ENCODE measurements at regions not wholly inside any gene's neighbourhood (a gene's known extent, or its start where the extent isn't known, plus 50 kb on each side); places are given as distances from the start of the nearest gene placed in this dataset.

DNA sequence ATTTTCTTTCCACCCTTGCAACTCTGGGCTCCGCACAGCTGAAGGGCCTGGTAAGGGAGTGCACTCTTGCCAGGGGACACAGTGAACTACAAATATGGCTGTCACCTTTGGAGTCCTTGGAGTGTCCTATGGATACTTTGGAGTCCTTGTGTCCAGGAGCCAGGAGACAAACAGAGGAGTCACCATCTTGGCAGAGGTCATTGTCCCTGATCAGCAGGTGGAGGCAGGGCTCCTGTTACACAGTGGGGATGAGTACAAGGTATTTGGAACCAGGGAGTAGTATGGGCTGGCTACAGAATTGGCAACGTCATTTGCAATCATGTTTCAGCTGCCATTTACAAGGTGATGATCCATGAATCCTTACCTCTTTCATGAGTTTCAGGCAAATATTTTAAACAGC lies 132.5 kb downstream of the FAM161A start:
- DNase-seq: no peak

GRCh38 chr2:61720911-61721310 lies 132.9 kb downstream of the FAM161A start:
- no peak for DNase-seq

DNA sequence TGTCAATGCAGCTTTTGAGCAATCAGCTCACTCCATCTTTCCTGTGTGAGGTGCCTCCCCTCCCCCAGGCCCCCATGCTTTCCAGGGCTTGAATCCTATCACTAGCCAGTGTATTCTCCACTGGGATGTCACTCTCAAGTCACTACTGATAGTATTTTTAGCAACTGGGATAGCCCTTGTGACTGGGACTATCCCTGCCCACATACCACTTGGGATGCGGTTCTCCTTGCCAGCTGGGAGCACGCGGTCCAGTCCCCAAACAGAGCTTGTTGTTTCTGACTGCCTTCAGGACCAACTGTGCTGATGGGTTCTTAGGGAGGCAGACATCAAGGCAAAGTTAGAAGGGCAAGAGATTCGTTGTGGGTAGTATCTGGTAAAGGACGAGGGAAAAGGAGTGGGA lies 134.9 kb downstream of the FAM161A start:
- no peak for DNase-seq

- no peak for DNase-seq
These were observed 138.4 kb downstream of the FAM161A start for GRCh38 chr2:61715506-61715905.

GRCh38 chr2:61714210-61714609 lies 139.7 kb downstream of the FAM161A start:
- no peak for DNase-seq

DNA sequence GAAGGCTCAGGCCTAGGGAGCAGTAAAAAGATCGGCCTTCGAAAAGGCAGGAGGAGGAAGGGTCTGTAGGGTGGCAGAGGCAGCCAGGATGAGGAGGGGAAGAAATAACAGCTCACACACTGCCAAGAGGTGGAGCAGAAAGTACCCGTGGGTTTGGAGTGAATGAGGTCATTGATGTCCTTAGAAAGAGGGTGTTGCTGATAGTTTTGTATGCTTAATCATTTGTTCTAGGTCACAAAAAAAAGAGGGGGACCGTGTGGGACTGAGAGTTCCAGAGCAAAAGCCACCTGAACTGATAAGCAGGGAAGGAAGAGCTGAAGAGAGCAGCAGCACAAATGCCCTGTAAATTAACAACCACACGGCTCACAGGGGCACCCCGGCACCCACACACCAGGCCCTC lies 140.4 kb downstream of the FAM161A start:
- DNase-seq: no peak

DNA sequence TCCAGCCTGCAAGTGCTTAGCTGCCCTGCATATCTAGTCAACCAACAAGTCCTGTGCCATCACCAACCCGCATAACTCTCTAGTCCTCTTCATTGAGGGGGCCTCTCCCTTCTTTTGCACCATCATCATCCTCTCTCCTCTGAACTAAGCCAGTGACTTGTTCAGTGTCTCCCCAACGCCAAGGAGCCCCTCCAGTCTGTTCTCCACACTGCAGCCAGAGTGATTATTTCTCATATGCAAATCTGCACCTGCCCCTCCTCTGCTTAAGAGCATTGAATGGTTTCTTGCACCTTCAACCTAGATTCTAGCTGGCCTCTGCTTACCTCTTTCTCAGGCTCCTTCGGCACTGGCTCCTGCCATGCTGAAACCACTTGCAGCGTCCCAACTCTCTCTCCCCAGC lies 141.8 kb downstream of the FAM161A start:
- no peak for DNase-seq

- no peak for DNase-seq
These were observed 143.1 kb downstream of the FAM161A start for GRCh38 chr2:61710711-61711110.

DNA sequence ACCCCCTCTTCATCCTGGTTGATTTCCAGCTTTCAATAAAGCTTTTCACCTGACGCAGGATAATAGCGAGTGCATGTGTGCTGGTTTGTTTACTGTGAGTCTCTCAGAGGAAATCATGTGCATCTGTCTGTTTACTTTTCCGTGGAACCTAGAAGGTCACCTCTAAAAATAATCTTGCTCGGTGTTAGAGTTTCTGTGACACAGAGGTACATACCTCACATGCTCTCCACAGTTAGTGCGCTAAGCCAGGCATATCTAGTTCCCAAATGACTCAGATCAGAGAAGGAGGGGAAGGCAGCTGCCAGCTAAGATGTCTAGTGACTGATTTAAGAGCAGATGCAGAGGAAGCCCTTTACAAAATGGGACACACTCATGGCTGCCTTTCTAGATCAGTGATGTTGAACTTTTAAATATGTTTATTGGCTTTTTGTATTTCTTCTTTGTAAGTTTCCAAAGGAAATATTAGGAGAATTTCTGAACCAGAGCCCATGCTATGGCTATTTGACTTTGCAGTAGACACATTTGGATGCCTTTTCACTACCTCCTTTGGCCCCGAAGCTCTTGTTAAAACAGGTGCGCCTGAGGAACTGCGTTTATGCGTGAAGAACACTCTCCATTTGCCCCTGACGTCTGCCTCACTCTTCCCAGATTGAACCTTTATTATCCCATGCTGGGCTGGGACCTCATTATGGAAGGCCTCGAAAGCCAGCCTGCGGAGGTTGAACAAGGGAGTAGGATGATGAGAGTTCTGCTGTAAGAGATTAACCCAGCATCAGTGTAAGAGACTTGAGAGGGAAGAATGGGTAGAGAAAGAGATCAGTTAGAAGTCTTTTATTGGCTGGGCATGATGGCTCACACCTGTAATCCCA lies 145.6 kb downstream of the FAM161A start:
- DNase-seq: peak; percentile 9

DNA sequence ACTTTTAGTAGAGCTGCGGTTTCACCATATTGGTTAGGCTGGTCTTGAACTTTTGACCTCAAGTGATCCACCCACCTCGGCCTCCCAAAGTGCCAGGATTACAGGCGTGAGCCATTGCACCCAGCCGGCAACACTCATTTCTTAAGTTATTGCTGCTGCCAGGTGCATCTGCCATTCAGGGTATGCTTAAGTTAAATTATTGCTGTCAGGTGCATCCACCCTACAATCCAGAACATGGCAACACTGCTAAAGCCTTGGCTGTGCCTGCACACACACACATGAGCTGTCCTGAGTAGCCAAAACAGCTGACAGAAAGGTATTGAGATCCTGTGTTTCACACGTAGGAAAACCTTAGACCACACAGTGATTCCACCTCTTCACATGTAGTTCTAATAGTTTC lies 148.2 kb downstream of the FAM161A start:
- DNase-seq: no peak

DNA sequence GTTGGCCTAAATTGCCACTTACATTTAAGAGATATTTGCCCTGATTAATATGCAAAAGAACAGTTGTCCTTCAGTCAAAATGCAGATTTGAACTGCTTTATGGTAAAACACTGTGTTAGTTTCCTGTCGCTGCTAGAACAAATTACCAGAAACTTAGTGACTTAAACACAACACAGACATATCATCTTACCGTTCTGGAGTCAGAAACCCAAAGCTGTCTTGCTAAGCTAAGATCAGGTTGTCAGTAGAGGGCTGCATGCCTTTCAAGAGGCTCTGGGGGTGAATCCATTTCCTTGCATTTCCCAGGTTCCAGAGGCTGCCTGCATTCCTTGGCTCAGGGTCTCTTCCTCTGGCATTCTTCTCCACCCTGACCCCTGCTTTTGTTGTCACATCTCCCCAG lies 149.5 kb downstream of the FAM161A start:
- no peak for DNase-seq

DNA sequence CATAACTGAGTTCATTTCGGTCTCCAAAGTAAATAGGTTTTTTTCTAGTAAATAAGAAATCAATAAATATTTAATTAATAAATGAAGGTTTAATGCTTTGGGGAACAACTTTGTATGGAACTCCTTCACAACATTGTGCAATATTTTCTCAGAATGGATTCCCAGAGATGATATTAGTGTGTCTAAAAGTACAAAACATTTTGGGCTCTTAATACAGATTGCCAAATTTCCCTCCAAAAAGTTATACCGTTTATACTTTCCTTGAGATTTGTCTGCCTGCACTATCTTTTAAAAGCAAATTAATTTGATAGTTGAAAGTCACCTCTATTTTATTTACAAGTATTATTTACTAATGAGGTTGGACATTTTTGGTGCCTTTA lies 151.8 kb downstream of the FAM161A start:
- no peak for DNase-seq

DNA sequence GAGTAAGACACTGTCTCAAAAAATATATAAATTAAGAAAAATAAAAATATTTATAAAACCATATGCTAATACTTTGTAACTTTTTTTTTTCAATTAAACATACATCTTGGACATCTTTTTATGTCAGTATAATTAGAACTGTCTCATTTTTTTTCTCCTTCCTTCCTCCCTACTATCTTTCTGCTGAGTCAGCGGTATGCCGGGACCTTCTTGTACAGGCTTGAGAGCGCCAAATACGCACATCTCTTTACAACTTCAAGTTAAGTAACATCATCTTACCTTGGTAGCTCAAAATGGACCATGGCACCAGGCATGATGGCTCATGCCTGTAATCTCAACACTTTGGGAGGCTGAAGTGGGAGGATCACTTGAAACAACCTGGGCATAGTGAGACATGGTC lies 153.4 kb downstream of the FAM161A start:
- DNase-seq: no peak

GRCh38 chr2:61694312-61695274 lies 156.4 kb upstream of the XPO1 start:
- DNase-seq: peak; percentile 90

DNA sequence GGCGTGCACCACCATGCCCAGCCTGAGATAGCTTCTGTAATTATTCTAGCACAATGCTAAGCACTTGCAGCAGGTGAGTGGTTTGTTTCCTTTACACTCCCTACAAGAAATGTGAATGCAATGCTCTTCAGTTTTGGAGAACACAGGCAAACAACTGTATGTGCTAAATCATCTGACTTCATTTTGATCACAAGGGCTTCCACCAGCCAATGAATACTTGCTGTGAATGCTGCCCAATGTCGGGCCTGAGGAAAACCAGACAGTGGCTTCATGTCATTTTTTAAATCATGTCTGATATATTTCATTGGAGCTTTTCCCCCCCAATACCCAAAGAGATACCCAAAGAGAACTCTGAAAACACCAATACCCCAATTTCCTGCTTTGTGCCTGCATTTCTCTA lies 155.6 kb upstream of the XPO1 start:
- DNase-seq: no peak

GRCh38 chr2:61690078-61690596 lies 152.0 kb upstream of the XPO1 start:
- DNase-seq: no peak

- DNase-seq: no peak
These were observed 151.4 kb upstream of the XPO1 start for GRCh38 chr2:61689568-61689967.

DNA sequence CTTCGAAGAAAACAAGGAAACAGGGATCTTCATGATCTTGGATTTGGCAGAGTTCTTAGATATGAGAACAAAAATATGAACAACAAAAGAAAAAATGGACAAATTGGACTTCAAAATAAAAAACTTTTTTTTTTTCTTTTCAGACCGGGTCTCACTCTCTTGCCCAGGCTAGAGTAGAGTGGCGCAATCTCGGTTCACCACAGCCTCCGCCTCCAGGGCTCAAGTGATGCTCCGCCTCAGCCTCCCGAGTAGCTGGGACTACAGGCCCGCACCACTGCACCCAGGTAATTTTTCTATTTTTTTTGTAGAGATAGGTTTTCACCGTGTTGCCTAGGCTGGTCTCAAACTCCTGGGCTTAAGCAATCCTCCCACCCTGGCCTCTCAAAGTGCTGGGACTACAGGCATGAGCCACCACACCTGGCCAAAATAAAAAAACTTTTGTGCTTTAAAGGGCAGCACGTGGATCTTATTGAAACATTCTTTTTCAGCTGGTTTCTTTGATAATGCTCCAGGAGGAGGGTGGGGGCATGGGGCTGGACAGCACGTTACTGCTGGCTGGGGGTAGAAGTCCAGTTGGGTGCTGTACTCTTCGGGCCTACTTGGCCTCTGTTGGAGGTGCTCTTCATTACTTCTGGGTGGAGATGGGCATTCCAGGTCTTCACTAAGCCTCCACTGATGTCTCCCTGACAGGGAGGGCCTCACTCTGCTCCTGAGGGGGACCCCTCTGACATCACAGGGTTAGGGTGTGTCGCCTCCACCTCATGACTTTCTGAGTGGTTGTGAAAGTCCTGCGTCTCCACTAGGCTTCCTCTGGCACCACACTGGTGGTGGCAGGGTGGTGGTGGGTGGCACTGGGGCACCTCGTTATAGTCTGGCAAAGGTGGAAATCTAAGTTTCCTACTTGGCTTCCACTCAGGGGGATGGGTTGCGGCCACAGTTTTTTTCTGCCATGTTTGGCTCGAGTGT lies 150.5 kb upstream of the XPO1 start:
- DNase-seq: no peak

DNA sequence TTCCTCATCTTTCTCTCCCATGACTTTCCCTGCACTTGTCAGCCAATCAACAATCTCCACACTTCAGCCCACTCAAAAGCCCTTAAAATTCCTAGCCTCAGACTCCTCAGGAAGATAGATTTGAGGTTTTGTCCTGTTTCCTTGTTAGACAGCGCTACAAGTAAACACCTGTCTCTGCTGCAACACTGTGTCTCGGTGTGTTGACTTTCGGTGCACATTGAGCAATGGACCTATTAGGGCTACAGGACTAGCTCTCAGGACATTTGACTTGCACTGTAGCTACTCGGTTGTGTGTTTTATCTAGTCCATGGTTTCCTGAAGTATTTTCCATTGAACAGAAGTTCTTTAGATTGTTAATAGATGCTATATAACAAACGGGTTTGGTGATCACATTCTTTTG lies 140.9 kb upstream of the XPO1 start:
- no peak for DNase-seq

DNA sequence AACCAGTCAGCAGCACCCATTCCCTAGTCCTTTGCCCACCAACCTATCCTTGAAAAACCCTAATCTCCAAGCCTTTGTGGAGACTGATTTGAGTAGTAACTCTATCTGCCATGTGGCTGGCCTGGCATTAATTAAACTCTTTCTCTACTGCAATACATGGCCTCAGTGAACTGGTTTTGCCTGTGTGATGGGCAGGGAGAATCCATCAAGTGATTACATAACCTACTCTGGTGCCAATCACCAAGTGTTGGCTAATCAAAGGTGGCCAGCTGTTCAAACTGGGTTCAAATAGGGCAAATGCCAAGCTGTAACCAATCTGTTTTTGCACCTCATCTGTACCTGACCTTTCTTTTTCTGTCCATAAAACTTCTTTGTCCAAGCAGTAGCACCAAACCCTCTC lies 139.8 kb upstream of the XPO1 start:
- no peak for DNase-seq

DNA sequence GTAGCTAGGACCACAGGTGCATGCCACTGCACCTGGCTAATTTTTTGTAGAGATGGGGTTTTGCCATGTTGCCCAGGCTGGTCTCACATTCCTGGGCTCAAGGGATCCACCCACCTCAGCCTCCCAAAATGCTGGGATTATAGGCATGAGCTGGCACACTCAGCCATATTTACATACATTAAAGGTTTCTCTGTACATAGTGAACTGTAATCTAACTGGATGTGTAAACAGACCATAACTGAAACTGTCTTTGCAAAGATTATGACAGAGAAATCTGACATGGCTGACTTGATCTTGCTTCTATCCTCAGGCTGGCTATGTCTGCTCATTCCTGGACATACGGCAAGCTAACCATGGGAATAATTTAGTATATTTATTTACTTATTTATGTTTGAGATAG lies 139.2 kb upstream of the XPO1 start:
- DNase-seq: no peak

DNA sequence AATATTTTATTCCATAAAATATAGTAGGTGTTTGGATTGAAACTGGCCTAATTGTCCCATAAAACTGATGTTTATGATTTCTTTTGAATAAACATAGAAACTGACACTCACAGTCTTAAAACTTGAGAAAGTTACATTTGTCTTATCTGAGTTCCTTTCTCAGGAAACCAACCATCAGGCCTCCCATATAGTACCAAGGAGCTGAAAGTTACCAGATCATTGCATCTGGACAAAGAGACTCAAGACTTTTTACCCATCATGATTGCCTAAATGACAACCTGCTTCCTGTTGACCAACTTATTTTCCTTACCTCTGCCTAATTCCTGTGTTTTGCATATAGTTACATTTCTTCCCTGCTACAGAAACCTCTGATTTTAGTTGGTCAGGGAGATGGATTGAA lies 137.0 kb upstream of the XPO1 start:
- DNase-seq: no peak

Measured in dermis blood vessel endothelial cell (primary cell).